Mammary epithelial cell (primary cell): ENCODE measurements at regions not wholly inside any gene's neighbourhood (a gene's known extent, or its start where the extent isn't known, plus 50 kb on each side); places are given as distances from the start of the nearest gene placed in this dataset.

Source experiments
- EZH2 ChIP-seq: IDR thresholded peaks from 2 replicates; pipeline ENCODE4 v1.6.1; 2012; ENCODE audit warnings: low read length, inconsistent platforms, borderline replicate concordance
- TF ChIP-seq, protein P1 (sequence below), 2 donors: IDR thresholded peaks in 1 of 2; conservative IDR thresholded peaks in 1 of 2; 2 replicates each; pipeline ENCODE4 v1.5.1; 2011 to 2012; ENCODE audit warnings: inconsistent platforms in 2 of 2, low read length in 2 of 2, mild to moderate bottlenecking in 2 of 2, control low read depth in 1 of 2, low read depth in 1 of 2; ENCODE audit not compliant: insufficient read depth in 1 of 2; ENCODE audit errors: extremely low read depth in 1 of 2

- TF ChIP-seq, protein P1, sequence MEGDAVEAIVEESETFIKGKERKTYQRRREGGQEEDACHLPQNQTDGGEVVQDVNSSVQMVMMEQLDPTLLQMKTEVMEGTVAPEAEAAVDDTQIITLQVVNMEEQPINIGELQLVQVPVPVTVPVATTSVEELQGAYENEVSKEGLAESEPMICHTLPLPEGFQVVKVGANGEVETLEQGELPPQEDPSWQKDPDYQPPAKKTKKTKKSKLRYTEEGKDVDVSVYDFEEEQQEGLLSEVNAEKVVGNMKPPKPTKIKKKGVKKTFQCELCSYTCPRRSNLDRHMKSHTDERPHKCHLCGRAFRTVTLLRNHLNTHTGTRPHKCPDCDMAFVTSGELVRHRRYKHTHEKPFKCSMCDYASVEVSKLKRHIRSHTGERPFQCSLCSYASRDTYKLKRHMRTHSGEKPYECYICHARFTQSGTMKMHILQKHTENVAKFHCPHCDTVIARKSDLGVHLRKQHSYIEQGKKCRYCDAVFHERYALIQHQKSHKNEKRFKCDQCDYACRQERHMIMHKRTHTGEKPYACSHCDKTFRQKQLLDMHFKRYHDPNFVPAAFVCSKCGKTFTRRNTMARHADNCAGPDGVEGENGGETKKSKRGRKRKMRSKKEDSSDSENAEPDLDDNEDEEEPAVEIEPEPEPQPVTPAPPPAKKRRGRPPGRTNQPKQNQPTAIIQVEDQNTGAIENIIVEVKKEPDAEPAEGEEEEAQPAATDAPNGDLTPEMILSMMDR (conservative IDR thresholded peaks at IDR 0.05 in 1 of 2, IDR thresholded peaks at IDR 0.05 in 1 of 2; ENCODE audit: extremely low read depth in 1 of 2, insufficient read depth in 1 of 2, low read depth in 1 of 2, low read length in 2 of 2): no peak
- no peak for TF ChIP-seq EZH2
Observed at GRCh38 chrX:36650622-36651021, 357.5 kb upstream of the FAM47C start.
